Loucy (cell line): ENCODE measurements at regions not wholly inside any gene's neighbourhood (a gene's known extent, or its start where the extent isn't known, plus 50 kb on each side); places are given as distances from the start of the nearest gene placed in this dataset.

Experiments used
- EZH2phosphoT487 ChIP-seq: fragments of 200-600 bp; IDR thresholded peaks from 2 replicates; pipeline ENCODE4 v1.6.1; 2018; ENCODE audit warnings: antibody characterized with exemption, mild to moderate bottlenecking, moderate library complexity, borderline replicate concordance
- TF ChIP-seq, protein P1 (sequence below): fragments of 200-600 bp; sonication (generic); conservative IDR thresholded peaks from 2 replicates; pipeline ENCODE4 v1.5.1; 2014; ENCODE audit warnings: mild to moderate bottlenecking, antibody characterized with exemption, low read length

DNA sequence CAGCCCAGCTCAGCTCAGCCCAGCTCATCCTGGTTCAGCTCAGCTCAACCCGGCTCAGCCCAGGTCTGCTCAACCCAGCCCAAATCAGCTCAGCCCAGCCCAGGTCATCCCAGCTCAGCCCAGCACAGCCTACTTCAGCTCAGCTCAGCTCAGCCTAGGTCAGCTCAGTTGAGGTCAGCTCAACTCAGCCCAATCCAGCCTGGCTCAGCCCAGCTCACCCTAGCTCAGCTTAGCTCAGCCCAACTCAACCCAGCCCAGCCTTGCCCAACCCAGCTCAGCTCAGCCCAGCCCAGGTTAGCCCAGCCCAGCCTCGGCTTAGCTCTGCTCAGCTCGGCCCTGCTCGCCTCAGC is 332.3 kb downstream of the TMEM121 start:
- no peak for TF ChIP-seq EZH2phosphoT487
- TF ChIP-seq, protein P1, sequence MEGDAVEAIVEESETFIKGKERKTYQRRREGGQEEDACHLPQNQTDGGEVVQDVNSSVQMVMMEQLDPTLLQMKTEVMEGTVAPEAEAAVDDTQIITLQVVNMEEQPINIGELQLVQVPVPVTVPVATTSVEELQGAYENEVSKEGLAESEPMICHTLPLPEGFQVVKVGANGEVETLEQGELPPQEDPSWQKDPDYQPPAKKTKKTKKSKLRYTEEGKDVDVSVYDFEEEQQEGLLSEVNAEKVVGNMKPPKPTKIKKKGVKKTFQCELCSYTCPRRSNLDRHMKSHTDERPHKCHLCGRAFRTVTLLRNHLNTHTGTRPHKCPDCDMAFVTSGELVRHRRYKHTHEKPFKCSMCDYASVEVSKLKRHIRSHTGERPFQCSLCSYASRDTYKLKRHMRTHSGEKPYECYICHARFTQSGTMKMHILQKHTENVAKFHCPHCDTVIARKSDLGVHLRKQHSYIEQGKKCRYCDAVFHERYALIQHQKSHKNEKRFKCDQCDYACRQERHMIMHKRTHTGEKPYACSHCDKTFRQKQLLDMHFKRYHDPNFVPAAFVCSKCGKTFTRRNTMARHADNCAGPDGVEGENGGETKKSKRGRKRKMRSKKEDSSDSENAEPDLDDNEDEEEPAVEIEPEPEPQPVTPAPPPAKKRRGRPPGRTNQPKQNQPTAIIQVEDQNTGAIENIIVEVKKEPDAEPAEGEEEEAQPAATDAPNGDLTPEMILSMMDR = no peak
